ENCODE measurements at regions not wholly inside any gene's neighbourhood (a gene's known extent, or its start where the extent isn't known, plus 50 kb on each side); places are given as distances from the start of the nearest gene placed in this dataset.

- TF ChIP-seq CTCF (IDR thresholded peaks at IDR 0.05; ENCODE audit: extremely low read depth, missing control alignments) = no peak
- DNase-seq (ENCODE audit: low spot score) = no peak
Observed at GRCh38 chr2:150584081-150584480, 96.6 kb upstream of the RND3 start.

- DNase-seq (ENCODE audit: low spot score) = no peak
- TF ChIP-seq CTCF (IDR thresholded peaks at IDR 0.05; ENCODE audit: extremely low read depth, missing control alignments) = no peak
Observed at GRCh38 chr2:150581717-150582472, 94.4 kb upstream of the RND3 start.

GRCh38 chr2:150578481-150578880 is 91.0 kb upstream of the RND3 start:
- no peak for DNase-seq (ENCODE audit: low spot score)

GRCh38 chr2:150575861-150576260 is 88.4 kb upstream of the RND3 start:
- no peak for TF ChIP-seq CTCF (IDR thresholded peaks at IDR 0.05; ENCODE audit: extremely low read depth, missing control alignments)
- no peak for DNase-seq (ENCODE audit: low spot score)

More at GRCh38 chr2:150578481-150578880, 91.0 kb upstream of the RND3 start:
- TF ChIP-seq CTCF (IDR thresholded peaks at IDR 0.05; ENCODE audit: extremely low read depth, missing control alignments) = no peak

GRCh38 chr2:150572961-150573395 is 85.5 kb upstream of the RND3 start:
- peak; percentile 9 for DNase-seq (ENCODE audit: low spot score)
- no peak for TF ChIP-seq CTCF (IDR thresholded peaks at IDR 0.05; ENCODE audit: extremely low read depth, missing control alignments)

GRCh38 chr2:150572194-150572766 is 84.8 kb upstream of the RND3 start:
- no peak for TF ChIP-seq CTCF (IDR thresholded peaks at IDR 0.05; ENCODE audit: extremely low read depth, missing control alignments)
- no peak for DNase-seq (ENCODE audit: low spot score)

GRCh38 chr2:150571121-150571520 is 83.7 kb upstream of the RND3 start:
- no peak for DNase-seq (ENCODE audit: low spot score)
- TF ChIP-seq CTCF (IDR thresholded peaks at IDR 0.05; ENCODE audit: extremely low read depth, missing control alignments) = no peak
